Activated B cell treated with CpG ODN at 0.5 μM for 24 hours (primary cell): ENCODE measurements at regions not wholly inside any gene's neighbourhood (a gene's known extent, or its start where the extent isn't known, plus 50 kb on each side); places are given as distances from the start of the nearest gene placed in this dataset.
"Not testable (repeated sequence)": the region's sequence is repeated elsewhere in the genome, so short reads cannot be mapped to it uniquely, and the experiment has no call there.

Experiments
- ATAC-seq: fragments of 200-7000 bp; cut with Tn5 transposase; one replicate; pipeline ENCODE4 v1.10.0; 2021; ENCODE audit warnings: low read depth, mild to moderate bottlenecking, moderate library complexity
- CTCF ChIA-PET: fragments of 350-600 bp; sonication (Branson Sonifier 250); formaldehyde crosslinking; loops from one replicate; lab custom pipeline; 2021; ENCODE audit warnings: antibody characterized with exemption; lab: Charles Lee
- POLR2A ChIA-PET: fragments of 350-600 bp; sonication (Branson Sonifier 250); formaldehyde crosslinking; loops from one replicate; lab custom pipeline; 2021; ENCODE audit warnings: antibody characterized with exemption; lab: Charles Lee
- DNase-seq: peaks from one replicate; pipeline ENCODE4 v3.0.0; 2022
- H3K27ac Mint-ChIP-seq: one replicate; pipeline ENCODE4 v1.8.0; 2020; ENCODE audit warnings: mixed read lengths
- H3K27me3 Mint-ChIP-seq: one replicate; pipeline ENCODE4 v1.8.0; 2021; ENCODE audit warnings: mixed read lengths
- H3K36me3 Mint-ChIP-seq: one replicate; pipeline ENCODE4 v1.8.0; 2021; ENCODE audit warnings: low read depth, mixed read lengths
- H3K4me1 Mint-ChIP-seq: one replicate; pipeline ENCODE4 v1.8.0; 2021; ENCODE audit warnings: mixed read lengths
- H3K4me3 Mint-ChIP-seq: one replicate; pipeline ENCODE4 v1.8.0; 2020; ENCODE audit warnings: mild to moderate bottlenecking, mixed read lengths
- H3K9me3 Mint-ChIP-seq: one replicate; pipeline ENCODE4 v1.8.0; 2020; ENCODE audit warnings: mixed read lengths
- intact Hi-C: fragments of 100-400 bp; cut with micrococcal nuclease; formaldehyde crosslinking; loops from one replicate; pipeline ENCODE4 v1.15.1; 2024
- TF ChIP-seq, protein P1 (sequence below): fragments of 200-600 bp; IDR thresholded peaks from one replicate; pipeline ENCODE4 v1.8.0; 2022; ENCODE audit warnings: antibody characterized with exemption, mild to moderate bottlenecking

DNA sequence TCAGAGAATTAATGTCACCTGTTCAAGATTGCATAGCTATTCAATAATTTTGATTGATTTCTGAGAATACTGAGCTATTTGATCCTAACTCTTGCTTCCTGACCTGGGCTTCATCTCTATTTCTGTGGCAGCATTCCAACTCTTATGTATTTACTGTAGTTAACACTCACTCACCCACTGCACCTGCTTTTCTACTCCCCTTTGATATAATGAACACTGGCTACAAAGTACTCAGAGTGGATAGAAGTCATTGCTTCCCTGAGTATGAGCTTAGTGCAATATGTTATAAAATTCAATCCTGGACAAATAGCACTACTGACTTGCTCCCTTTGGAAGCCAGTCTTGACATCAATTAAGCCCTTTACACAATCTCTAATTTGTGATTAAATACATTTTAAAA is 117.2 kb downstream of the APIP start:
- DNase-seq, result no peak
- Mint-ChIP-seq H3K4me1 (no peaks in the 10 kb centered on the region), H3K27ac (no peak overlapping the region), H3K9me3 (no peaks in the 10 kb centered on the region), H3K27me3 (peaks cover 9% of the 10 kb centered on the region), H3K4me3 (no peak overlapping the region), H3K36me3 (no peaks in the 10 kb centered on the region)
- no peak for ATAC-seq
- TF ChIP-seq, protein P1, sequence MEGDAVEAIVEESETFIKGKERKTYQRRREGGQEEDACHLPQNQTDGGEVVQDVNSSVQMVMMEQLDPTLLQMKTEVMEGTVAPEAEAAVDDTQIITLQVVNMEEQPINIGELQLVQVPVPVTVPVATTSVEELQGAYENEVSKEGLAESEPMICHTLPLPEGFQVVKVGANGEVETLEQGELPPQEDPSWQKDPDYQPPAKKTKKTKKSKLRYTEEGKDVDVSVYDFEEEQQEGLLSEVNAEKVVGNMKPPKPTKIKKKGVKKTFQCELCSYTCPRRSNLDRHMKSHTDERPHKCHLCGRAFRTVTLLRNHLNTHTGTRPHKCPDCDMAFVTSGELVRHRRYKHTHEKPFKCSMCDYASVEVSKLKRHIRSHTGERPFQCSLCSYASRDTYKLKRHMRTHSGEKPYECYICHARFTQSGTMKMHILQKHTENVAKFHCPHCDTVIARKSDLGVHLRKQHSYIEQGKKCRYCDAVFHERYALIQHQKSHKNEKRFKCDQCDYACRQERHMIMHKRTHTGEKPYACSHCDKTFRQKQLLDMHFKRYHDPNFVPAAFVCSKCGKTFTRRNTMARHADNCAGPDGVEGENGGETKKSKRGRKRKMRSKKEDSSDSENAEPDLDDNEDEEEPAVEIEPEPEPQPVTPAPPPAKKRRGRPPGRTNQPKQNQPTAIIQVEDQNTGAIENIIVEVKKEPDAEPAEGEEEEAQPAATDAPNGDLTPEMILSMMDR, result no peak
- ChIA-PET CTCF (no interaction called here), POLR2A (no interaction called here)
- intact Hi-C loops, result no loop called here

DNA sequence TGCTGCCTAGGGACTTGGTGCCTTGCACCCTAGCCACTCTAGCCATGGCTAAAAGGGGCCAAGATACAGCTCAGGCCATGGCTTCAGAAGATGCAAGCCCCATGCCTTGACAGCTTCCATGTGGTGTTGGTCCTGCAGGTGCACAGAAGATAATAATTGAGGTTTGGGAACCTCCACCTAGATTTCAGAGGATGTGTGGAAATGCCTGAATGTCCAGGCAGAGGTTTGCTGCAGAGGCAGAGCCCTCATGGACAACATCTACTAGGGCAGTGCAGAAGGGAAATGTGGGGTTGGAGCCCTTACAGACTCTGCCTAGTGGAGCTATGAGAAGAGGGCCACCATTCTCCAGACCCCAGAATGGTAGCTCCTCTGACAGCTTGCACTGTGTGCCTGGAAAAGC is 118.7 kb downstream of the APIP start:
- POLR2A ChIA-PET, CTCF ChIA-PET: not testable (repeated sequence)

DNA sequence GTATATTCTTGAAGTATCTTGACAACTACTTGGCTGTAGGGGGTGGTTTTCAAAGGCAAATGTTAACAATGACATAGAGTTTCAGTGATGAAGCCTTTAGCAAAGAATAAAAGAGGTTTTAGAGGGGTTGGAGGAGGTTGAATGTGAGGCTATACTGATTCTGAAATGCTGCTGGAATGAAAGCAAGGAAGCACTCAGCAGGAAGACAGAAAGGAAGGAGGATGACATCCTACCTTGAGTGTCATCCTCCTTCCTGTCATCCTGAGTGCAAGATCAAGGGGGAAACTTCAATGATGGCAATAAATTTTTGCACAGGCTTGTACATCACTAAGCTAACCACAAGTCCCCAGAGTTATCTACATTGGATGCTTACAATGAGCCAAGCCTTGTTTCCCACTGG is 120.5 kb downstream of the APIP start:
- H3K9me3 Mint-ChIP-seq, result no peaks in the 10 kb centered on the region
- POLR2A ChIA-PET, result no interaction called here
- H3K4me3 Mint-ChIP-seq, result no peak overlapping the region
- TF ChIP-seq, protein P1, result no peak
- intact Hi-C loops, result no loop called here
- ATAC-seq, result no peak
- no peak overlapping the region for H3K27ac Mint-ChIP-seq
- CTCF ChIA-PET, result no interaction called here
- no peaks in the 10 kb centered on the region for H3K4me1 Mint-ChIP-seq
- peaks cover 8% of the 10 kb centered on the region for H3K27me3 Mint-ChIP-seq
- H3K36me3 Mint-ChIP-seq, result no peaks in the 10 kb centered on the region
- DNase-seq, result no peak

More for the DNA sequence above, 118.7 kb downstream of the APIP start:
- H3K27me3 Mint-ChIP-seq, H3K4me3 Mint-ChIP-seq, H3K27ac Mint-ChIP-seq, intact Hi-C loops, DNase-seq, H3K9me3 Mint-ChIP-seq, ATAC-seq, H3K36me3 Mint-ChIP-seq, H3K4me1 Mint-ChIP-seq: not testable (repeated sequence)

DNA sequence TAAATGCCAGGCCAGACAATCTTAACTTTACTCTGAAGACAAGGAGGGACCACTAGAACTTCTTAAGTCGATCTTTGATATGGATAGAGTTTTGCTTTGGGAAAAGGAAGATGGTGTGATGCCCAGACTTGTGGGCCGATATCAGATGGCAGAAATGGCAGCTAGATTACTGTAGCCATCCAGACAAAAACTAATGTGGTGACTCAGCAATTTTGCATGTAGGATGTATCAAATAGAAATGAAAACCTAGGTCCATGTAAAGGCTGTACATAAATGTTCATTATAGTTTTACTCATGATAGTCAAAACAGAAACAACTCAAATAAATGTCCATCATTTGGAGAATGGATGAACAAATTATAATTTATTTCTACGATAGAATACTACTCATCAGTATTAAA is 121.5 kb downstream of the APIP start:
- H3K27ac Mint-ChIP-seq, result no peak overlapping the region
- intact Hi-C loops, result no loop called here
- no peaks in the 10 kb centered on the region for H3K4me1 Mint-ChIP-seq
- no peaks in the 10 kb centered on the region for H3K36me3 Mint-ChIP-seq
- ChIA-PET CTCF (no interaction called here), POLR2A (interaction anchor here (0.6 kb wide), 1 partner anchor 408 kb away, joined by 3 read pairs; no protein-coding TSS in a partner anchor)
- no peak for DNase-seq
- ATAC-seq, result no peak
- H3K27me3 Mint-ChIP-seq, result peaks cover 8% of the 10 kb centered on the region
- TF ChIP-seq, protein P1, result no peak
- H3K9me3 Mint-ChIP-seq, result no peaks in the 10 kb centered on the region
- no peak overlapping the region for H3K4me3 Mint-ChIP-seq

DNA sequence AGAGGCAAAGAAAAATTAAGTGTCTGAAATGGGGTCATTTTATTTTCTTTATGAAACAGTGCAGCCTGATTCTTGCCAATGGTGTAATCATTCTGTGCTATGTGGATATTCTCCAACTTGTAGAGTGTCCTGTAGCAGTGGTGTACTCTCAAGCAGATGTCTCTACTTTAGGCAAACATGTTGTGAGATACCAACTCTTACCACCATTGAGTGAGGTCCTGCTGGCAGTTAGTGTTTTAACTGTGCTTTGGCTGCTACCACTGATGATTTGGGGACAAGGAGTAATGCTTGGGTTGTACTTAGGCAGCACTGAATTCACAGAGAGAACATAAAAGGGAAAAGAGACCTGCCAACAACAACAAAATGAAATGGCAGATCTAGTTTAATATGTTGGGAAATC is 122.5 kb downstream of the APIP start:
- H3K4me1 Mint-ChIP-seq, result no peaks in the 10 kb centered on the region
- ATAC-seq (no peak), DNase-seq (no peak)
- CTCF ChIA-PET, result no interaction called here
- no peaks in the 10 kb centered on the region for H3K36me3 Mint-ChIP-seq
- no peak overlapping the region for H3K4me3 Mint-ChIP-seq
- no peaks in the 10 kb centered on the region for H3K9me3 Mint-ChIP-seq
- intact Hi-C loops, result no loop called here
- TF ChIP-seq, protein P1, result no peak
- POLR2A ChIA-PET, result no interaction called here
- H3K27ac Mint-ChIP-seq, result no peak overlapping the region
- H3K27me3 Mint-ChIP-seq, result peaks cover 8% of the 10 kb centered on the region

DNA sequence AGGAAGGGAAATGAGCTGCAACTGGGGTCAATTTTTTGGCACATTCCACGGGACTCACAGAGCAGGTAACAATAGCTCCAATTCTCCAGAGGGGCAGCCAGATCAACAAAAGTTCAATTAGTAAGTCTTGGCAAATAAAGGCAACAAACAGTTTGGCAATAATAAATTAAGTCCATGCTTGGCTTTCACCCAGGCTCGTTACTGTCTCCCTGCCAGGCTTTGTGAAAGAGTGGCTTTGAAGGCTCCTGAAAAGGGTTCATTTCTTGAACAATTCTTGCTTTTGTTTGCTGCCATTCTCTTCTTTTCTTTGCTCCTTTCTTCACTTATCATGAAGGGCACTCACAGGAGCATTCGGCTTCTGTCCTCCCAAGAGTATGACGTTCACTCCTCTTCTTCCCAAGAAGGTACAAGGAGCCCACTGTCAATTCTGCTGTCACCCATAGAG is 123.3 kb downstream of the APIP start:
- H3K4me1 Mint-ChIP-seq, result no peaks in the 10 kb centered on the region
- no peak overlapping the region for H3K27ac Mint-ChIP-seq
- no peaks in the 10 kb centered on the region for H3K36me3 Mint-ChIP-seq
- intact Hi-C loops, result no loop called here
- H3K27me3 Mint-ChIP-seq, result peaks cover 8% of the 10 kb centered on the region
- ATAC-seq (no peak), DNase-seq (no peak)
- TF ChIP-seq, protein P1, result no peak
- H3K4me3 Mint-ChIP-seq, result no peak overlapping the region
- POLR2A ChIA-PET, result no interaction called here
- no peaks in the 10 kb centered on the region for H3K9me3 Mint-ChIP-seq
- CTCF ChIA-PET, result no interaction called here
